HG02763 (cell line): ENCODE measurements at regions not wholly inside any gene's neighbourhood (a gene's known extent, or its start where the extent isn't known, plus 50 kb on each side); places are given as distances from the start of the nearest gene placed in this dataset.

Experiments used
- ATAC-seq: cut with Tn5 transposase; IDR thresholded peaks from one replicate; pipeline ENCODE4 v1.9.1; 2021; ENCODE audit warnings: mild to moderate bottlenecking, moderate library complexity; ENCODE audit not compliant: unreplicated experiment

DNA sequence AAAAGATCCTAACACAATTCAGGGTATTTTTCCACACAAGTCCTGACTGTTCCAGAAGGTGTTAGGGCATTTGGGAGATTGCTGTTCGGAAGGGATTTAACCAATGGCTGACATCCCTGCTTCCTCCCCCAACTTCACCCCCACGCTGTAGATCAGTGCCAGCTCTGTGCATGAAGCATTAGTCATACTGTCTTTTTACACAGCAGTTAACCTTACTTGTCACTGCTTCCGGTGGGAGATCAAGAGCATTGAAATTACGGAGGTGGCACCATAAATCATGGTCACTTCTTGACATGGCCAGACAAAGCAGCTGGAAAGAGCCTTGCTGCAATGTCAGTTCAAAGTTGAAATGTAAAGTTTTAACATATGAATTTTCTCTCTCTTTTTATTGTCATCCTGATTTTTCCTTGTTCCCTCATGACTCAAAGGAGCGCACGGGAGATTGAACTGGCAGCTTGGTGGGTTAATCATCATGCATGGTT, 70.2 kb downstream of the HRH4 start:
- no peak for ATAC-seq

DNA sequence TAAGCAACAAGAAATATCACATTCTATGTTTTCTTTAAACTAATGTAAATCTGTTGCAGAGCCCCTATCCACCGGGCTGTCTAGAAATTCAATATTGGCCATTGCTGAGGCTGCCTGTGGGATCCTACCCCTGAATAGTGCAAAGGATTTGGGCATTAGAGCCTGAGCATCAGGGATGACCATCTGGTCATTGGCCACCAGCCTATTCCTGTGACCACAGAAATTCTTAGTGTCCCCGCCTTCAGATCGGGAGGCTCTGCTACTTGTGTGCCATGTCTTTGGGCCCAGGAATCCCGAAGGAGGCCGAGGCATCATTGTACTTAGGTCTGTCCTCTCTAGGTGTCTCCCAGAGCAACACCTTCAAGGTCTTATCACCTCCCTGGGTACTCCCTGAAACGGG, 73.8 kb downstream of the HRH4 start:
- no peak for ATAC-seq

DNA sequence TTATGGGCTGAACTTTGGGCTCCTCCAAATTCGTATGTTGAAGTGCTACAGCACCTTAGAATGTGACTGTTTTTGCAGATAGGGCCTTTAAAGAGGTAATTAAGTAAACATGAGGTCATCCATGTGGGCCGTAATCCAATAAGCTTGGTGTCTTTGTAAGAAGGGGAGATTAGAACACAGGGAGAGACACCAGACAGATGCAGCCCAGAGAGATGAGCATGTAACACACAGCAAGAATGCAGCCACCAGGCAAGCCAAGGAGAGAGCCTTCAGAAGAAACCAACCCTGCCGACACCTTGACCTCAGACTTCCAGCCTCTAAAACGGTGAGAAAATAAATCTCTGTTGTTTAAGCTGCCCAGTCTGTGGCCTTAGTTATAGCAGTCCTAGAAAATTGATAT, 74.3 kb downstream of the HRH4 start:
- ATAC-seq, result no peak

DNA sequence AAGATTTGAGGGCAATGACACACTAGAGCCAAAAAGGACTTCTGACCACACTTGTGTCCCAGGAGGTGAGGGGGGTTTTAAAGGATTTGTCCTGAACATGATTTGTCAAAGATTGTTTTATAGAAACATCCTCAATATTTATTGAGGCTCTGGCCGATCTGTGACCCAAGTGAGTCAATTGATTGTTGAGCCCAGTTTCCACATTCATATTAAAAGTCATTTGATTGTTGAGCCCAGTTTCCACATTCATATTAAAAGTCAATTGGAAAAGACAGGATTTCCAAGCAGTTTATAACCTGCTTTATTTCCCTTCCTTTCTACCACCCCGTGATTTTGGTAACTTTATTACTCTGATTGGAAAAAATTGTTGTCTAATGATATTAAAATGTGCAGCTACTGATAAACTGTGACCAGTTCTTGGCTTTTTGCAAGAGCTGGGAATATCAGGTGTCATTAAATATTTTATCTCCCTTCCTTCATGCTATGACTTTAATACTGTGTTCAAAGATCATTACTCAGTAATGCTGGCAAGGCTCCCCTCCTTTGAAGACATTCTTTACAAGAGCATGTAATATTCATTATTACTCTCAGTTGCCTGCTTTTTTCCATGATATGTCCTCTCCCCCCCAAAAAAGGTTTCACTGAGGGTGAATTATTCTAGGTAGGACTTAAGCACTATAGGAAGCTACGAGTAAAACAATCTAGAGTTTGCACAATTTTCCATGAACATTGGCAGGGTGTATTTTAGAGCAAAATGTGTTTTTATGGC, 75.3 kb downstream of the HRH4 start:
- no peak for ATAC-seq

DNA sequence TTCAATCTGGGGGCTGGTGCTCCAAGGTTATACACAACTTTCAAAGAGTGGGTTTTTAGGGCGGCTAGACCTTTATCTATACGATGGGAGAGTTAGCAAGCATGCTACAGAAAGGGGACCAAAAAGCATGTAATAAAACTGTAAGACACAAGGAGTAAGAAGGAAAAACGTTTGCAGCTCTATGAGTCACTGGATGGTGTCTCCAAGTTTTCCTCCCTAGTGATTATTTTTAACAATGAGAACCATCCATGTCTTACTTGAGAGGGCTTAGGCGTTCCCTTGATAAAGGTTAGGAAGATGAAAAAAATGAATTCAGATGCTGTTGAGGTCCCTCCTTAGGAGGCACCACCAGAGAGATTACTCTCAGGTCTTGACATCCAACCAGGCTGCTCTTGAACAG, 75.9 kb downstream of the HRH4 start:
- ATAC-seq, result no peak

DNA sequence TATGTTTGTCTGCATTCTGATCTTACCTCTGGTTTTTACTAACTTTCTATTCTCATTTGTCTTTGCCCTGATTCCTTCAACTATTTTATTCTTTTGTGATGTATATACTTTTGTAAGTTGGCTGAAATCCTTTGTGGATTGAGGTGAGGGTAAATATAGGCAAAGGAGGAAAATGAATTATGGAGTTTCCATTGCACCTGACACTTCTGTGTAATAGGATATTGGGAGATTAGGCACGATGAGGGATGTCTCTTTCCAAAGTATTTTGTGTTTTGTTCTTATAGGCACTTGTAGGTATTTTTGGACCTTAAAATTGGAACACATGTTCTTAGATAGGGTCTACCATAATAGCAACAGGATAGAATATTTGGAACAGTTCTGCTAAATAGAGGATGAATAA, 76.4 kb downstream of the HRH4 start:
- ATAC-seq, result no peak

DNA sequence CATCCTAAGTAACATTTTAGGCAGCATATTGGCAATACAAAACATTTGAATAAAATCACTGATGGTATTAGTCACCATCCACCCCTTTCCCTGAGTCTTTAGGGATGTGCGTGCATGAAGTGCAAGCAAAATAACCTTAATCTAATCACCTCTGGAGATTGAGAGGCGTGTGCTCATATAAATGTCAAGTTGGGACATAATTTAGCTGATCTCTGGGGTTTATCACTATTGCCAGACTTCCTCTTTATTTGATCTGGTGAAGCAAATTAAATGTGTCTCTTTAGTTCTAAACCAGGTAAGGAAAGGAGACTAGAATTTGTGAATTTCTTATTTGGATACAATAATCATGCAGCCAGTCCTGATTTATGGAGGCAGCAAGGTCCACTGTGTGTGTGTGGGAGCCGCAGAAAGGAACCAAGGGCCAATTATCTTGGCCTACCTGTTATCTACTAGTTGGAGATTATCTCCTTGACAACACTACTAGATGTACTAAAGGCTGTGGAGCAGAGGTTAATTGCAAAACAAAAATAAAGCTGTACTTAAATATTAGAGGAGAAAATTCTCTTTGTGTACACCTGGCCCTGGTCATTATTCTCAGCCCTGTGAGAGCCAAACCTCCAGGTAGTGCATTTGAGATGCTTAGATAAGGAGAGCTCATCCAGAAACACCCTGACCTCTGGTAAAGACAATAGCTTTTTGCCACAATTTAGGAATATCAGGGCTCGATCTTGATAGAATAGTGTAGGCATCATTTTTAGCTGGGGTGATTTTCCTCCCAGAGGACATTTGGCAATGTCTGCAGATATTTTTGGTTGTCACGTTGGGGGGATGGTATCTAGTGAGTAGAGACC, 78.2 kb downstream of the HRH4 start:
- ATAC-seq, result no peak

DNA sequence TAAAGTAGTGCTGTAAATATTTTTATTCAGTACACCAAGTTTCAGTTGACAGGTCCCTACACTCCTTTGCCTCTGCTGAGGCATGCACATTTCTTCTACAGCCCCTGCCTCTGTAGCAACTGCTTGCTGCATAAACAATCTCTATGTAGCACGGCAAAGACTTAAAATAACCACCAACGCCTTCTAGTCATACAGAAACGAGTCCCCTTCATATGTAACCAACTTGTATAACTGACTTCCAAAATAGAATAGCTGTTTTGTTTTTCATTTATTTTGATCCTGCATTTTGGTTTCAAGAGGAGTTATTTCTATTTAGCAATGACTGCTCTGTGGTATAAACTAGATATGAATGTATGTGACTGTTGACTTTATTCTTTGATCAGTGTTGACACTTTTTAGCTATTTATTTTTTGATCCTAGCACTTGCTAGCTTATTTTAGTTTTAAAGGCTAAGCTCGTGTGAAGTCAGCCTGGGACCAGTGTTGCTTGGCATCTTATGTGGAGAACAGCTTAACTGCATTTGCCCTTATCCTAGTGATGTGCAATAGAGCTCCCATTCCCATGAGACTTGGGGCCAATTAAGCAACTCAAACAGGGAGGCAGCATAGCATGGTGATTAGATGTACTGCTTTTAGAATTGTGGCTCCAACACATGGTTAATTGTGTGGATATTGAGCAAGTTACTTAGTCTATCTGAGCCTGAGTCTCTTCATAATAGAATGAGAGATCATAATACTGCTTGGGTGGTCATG, 79.6 kb downstream of the HRH4 start:
- no peak for ATAC-seq

DNA sequence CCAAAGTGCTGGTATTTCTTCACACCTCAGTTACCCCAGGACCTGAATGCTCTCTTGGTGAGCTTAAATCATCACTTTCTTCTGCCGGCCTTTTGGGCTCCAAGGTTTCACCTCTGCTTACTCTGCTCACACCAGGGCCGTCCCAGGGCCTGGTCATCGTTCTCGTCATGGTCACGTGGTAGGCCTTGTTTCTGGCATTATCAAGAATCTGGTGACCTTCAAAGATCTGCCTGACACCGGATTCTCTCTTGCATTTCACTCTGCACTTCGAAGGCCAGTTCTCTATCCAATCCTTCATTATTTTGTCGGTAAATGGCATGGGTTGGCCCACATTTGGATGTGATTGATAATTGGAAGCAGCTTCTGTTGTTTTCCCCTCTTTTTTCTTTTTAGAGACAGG, 80.5 kb downstream of the HRH4 start:
- ATAC-seq, result no peak

DNA sequence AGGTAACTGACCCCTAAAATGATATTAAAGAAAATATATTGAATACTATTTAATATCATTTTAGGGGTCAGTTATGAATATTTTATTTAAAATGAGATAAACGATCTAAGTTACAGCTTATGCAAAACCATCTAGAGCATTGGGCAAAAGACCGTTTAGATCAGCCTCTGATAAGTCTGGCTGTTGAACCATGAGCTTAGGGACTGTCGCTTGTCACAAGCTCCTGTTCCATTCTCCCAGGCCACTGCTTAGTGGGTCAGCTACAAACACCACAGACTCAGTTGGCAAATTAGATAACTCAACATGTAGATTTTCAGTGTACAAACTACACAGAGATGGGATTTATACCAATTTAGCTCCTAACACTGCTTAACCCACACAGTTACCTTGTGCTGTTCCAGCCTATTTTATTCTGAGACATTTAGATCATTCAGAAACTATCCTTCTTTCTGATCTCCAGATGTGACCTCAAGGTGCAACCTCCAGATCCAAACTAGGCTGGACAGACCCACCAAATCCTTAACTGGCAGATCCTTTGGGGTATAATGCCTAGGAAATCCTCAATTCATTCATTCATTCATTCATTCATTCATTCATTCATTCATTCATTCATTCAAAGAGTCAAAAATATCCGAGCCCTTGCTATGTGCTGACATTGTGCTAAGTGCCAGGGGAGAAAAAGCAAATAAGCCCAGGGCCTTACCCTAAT, 82.8 kb downstream of the HRH4 start:
- ATAC-seq, result no peak

DNA sequence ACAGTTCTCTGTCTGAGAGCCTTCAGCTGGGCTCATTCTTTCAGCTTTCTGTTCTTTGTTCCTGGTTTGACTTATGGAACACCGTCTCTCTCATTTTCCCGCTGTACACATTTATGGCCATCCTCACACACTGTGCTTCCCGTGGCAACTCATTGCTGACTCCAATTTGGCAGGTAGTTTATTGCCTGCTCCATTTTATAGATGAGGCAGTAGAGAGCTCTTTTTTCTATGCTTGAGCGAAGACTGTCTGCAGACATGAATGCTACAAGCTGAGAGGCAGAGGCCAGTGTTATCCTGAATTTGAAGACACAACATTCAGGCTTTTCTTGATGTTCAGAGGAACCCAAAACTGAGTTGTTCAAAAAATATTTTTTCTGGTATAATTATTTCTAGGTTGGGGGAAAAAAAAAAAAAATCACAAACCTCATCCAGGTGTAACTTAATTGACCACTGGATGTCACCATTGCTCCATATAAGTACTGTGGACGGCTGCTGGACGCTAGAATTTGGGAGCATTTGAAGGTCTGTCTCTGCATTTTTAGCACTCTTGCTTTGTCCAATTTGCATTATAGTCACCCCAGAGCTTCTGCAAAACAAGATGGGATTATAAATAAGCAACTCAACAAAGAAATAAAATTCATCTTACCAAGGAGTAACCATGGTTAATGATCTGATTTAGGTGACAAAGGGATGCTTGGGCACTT, 83.5 kb downstream of the HRH4 start:
- no peak for ATAC-seq

DNA sequence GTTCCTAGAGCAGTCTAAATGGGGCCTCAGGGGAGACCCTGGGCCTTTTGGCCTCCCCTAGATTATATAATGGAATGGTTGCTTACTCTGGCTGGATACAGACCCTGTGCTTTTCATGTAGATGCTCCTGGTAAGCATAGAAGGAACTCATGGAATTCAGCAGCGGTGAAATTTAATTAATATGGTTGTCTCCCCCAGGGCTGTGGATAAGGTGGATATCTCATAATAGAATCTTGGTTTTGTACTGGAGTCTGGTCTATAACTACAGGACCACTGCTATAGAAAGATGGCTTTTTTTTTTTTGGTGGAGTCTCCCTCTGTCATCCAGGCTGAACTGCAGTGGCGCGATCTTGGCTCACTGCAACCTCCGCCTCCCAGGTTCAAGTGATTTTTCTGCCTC, 84.5 kb downstream of the HRH4 start:
- ATAC-seq, result no peak

DNA sequence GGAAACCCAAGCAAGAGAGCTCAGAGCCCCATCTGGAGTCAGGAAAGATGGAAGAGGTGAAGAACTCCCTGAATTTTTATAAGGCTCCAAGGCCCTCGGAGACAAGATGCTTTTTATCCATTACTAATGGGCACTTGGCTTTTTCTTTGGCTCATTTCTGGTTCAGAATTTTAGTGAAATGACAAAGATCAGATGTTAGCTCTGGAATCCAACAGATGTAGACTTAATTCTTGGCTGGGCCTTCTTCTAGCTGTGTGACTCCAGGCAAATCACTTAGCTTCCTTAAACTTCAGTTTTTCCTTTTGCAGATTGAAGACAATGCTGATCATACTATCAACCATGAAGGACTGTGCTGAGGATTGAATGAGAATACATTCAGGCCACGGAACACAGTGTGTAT, 85.2 kb downstream of the HRH4 start:
- ATAC-seq, result no peak

DNA sequence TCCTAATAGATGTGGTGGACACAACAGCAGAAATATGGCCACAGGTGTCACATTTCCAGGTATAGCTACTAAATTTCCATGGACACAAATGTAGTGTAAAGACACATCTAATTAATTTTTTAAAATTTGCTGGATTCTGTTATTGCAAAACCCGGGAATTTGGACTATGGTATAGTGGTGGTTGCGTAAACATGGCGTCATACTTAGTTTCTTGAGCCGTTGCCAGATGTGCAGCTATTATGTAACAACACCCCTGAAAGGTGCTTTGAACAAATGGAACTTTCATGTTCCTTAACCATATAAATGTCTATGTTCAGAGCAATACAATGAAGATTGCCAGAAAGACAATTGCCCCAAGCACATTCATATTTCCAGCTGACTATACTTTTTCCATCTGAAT, 85.9 kb downstream of the HRH4 start:
- ATAC-seq, result no peak

DNA sequence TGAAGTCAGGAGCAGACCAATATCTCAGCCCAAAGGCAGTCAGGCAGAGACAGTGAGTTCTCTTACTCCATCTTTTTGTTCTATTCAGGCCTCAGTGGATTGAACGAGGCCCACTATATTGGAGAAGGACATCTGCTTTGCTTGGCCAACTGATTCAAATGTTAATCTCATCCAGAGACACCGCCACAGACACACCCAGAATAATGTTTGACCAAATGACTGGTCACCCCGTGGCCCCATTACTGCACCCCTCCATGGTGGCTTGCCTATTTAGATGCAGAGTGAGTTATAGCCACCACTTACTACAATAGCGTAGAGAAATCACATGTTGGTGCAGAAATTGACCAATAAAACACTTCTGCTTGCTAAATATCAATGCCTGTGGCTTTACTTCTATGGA, 88.1 kb downstream of the HRH4 start:
- ATAC-seq, result no peak

DNA sequence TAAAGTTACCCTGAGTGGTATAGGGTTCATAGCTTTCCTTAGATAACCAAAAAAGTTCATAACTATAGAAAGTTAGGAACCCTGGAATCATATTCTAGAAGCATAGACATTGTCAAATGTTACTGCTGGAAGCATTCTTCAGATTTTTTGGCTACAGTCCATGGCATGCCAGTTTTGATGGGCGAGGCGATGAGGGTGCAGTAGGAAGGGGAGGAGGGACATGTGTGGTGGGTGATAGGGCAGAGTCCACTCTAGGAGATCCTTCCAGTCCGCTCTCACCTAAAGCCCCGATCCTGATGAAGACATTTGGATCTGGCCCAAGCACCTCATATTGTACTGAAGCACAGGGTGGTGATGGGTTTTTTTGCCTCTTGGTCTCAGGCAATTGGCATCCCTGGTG, 91.8 kb downstream of the HRH4 start:
- ATAC-seq, result no peak

DNA sequence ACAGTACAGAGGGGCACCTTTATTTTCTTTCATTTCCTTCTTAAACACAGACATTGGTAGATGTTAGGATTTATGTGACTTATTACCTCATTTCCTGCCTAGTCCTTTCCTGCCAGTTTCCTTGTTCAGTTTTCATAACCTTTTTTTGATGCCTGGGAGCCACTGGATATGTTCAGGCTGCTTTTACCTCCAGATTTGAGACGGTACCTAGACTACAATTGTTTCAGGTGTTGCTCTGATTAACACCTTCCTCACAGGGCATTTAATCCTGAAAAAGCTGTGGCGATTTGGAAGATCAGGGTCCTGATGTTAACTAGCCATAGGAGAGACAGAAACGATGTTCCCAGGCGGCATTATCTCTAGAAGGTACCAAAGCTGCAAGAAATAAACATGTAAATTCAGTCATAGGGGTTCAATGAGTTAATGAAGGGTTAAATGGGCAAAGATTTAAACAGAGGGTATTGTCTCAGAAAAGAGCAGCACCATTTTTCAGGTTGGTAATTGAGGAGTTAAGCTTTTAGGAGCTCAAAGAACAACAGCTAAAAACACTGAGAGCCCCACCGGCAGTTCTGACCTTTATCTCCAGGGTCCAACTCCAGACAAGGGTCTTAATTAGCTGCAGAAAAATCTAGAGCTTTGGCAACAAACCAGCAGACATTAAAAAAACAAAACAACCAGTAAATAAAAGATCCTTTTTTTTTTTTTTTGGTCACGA, 93.3 kb downstream of the HRH4 start:
- ATAC-seq, result no peak

DNA sequence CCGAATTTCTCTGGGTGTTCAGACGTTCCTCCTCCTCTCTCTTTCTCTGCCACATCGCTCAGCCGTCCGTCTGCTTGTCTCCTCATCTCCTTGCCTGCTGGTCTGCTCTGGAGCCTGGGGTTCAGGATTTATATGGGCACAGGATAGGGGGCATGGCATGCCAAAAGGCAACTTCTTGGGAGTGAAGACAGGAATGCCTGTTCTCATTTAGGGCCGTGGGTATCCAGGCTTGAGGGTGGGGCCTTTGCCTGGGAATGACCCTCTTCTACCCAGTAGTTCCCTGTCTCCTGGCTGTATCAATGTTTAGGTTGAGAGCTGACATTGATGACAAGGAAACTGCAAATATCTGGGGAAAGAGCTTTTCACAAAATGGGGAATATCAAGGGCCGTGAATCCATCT, 98.0 kb downstream of the HRH4 start:
- ATAC-seq, result no peak

DNA sequence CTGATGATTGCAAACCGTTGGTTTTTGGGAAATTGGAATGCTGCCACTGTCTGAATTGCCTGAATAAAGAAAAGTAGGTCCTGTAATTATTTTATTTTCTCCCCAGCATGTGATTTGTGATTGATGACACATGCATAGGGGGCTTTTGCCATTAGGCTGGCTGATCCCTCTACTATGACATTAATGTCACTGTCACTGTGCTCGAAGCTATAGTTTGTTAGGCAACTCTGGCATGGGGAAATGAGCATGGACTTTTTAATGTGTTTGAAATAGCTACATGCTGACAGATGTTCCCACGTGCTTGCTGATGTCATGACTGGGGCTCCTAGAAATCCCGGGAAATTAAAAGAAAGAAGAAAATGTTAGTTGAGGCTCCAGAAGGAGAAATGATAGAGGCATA, 99.1 kb downstream of the HRH4 start:
- ATAC-seq, result no peak

DNA sequence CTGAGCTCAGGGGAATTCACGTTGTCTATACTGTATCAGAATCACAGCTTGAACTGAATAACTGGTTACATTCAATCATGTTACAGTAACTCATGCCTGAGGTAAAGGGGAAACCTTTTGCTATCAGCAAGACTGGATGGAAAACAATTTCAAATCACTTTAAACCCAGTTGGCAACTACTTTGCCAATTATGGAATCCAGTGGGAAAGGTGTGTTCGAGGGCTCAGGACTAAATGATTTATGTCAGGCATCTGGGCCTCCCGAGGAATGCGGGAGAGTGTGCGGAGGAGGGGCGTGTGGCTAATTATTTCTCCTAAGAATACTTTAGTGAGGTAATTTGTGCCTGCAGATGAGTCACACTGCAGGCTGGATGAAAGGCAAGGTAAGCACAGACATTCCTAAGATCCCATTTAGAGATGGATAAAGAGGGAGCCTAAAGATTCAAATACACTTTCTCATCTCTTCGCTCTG, 100.1 kb downstream of the HRH4 start:
- no peak for ATAC-seq
